HG02763 (cell line): ENCODE measurements at regions not wholly inside any gene's neighbourhood (a gene's known extent, or its start where the extent isn't known, plus 50 kb on each side); places are given as distances from the start of the nearest gene placed in this dataset.

ENCODE experiments used
- ATAC-seq: cut with Tn5 transposase; IDR thresholded peaks from one replicate; pipeline ENCODE4 v1.9.1; 2021; ENCODE audit warnings: mild to moderate bottlenecking, moderate library complexity; ENCODE audit not compliant: unreplicated experiment

DNA sequence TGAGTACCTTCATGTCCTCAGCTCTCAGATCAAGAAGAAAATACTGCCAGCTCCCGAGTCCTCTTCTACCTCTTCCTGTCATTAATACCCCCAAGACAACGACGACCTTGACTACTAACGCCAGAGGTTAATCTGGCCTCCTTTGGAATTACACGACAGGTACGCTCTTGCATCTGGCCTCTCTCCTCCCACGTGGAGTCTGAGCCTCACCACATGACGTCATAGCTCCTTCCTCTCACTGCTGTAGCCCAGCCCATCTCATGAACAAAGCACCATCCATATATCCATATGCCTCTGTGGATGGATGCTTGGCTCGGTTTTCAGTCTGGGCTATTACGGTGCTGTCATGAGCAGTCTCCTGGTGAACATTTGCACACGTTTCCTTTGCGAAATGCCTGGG lies 110.2 kb upstream of the TNRC6C start:
- no peak for ATAC-seq

DNA sequence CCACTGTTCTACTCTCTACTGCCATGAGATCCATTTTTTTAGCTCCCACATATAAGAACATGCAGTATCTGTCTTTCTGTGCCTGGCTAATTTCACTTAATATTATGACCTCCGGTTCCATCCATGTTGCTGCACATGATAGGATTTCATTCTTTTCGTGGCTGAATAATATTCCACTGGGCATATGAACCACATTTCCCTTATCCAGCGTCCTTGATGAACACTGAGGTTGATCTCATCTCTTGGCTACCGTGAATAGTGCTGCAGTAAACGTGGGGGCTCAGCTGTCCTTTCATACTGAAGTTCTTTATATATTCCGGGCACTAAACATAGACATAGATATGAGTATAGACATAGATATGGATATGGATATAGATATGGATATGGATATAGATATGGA lies 109.3 kb upstream of the TNRC6C start:
- ATAC-seq = no peak

DNA sequence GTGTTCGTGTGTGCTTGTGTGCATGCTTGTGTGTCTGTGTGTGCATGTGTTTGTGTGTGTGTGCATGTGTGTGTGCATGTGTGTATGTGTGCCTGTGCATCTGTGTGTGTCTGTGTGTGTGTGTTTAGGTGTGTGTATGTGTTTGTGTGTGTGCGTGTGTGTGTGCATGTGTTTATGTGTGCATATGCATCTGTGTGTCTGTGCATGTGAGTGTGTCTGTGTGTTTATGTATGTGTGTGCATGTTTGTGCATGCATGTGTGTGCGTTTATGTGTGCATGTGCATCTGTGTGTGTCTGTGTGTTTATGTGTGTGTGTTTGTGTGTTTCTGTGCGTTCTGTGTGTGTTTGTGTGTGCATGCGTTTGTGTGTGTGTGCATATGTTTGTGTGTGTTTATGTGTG lies 106.6 kb upstream of the TNRC6C start:
- no peak for ATAC-seq

DNA sequence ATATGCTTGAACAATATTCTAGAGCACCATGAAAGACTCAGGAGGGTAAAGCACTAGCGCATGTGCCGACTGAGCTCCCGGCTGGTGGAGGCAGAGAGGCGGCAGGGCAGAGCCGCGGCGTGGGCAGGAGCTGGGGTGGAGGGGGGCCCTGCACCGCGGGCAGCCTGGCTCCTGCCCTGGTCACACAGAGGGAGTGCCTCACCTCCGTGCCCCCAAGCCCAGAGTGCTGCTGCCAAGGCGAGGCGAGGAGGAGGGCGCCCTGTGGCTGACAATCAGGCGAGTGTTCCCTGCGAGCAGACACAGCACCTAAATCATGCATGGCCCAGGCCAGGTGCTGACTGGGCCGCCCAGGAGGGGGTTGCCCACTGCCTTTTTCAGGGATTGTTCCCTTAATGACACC lies 105.8 kb upstream of the TNRC6C start:
- ATAC-seq = no peak

DNA sequence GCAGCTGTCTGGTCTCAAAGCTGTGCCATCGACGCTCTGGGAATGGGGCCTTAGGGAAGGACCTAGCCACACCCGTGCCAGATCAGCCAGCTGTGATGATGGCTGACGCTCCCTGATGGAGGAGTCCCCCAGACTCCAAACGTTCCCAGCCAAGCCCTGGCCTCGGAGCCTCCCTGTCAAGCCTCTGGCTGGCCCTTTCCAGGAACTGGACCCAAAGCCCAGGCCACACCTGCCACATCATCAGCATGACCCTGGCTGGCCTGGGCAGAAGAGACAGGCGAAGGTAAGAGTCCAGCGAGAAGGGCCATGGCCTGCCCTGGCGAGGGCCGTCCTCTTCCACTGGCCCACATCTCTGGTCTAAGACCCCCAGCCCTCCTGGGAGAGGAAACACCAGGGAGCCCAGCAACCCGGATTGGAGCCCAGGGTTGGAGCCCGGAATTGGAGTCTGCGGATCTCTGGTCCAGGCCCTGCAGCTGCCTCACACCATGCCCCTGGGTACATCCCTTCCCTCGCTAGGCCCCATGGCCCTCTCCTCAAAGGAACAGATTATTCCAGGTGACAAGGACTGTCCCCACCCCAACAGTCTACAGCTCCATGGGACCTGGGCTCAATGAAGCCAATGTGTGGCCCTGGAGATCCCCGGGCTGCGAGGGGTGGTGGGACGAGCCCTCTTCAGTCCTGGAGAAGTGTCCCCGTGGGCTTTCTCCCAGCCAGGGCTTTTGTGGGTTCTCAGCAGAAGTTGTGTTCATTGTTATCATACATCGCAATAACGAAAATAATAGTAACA lies 105.1 kb upstream of the TNRC6C start:
- no peak for ATAC-seq

DNA sequence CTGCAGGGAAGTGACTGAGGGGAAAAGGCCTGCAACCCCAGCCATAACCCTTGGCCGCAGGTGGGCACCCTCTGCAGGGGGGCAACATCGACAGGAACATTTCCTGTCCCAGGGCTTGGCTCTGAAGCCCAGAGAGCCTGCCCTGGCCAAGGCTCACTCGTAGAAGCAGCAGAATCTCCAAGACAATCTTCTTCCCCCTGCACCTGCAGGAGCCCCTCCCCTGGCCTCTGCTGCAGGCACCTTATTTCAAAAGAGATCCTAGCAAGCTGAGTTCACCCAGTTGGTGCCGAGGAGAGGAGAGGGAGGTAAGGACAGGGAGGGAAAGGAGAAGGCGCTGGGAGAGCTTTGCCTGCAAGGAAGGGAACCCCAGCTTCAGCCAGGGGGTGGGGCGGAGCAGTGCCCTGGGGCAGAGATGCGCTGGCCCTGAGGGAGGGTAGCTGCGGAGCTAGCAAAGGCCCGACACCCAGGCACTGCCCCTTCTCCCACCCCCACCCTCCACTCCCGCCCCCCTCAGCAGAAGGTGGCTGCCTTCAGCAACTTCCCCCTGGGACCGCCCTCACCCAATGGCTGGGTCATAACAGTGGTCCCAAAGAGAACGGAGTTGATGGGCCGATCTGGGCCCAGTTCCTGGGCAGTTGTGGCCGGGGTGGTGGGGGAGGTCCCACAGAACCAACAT lies 104.3 kb upstream of the TNRC6C start:
- no peak for ATAC-seq

DNA sequence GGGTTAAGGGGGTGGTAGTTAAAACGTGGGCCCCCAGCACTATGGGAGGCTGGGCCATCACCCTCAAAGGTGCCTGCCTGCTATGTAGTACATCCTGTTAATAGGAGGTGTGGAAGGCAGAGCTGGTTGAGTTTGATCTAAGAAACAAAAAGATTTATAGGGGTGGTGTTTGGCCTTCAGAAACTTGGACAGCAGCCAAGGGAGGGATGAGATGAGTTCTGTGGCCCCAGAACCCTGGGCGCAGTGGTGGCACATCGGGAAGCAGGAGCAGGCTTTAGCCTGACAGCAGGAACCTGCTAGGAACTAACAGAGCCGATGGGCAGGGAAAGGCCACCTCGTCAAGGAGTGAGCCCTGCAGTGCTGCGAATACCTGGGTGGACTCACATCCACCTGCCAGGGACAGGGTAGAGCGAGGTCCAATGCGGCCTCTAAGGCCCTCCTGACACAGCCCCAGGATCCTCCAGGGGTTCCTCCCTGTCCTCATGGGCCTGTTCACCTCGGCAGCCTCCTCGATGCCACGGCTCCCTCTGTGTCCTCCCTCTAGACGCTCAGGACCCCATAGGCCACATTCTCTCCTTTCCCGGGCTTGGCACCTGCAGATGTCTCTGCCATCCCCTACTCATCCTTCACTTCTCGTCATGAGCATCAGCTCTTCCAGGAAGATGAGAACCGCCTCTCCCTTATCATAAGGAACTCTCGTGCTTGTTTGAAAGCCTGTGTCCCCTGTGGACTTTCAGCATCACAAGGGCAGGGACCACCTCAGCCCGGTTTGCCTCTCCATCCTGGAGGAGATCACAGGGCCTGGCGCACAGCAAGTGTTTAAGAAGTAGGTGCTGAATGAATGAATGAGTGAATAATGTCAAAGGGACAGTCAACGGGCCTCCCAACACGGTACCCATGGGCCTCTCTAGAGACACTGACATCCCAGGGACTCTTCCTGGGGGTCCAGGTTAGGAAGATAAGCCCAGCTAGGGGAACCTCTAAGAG lies 103.5 kb upstream of the TNRC6C start:
- ATAC-seq = no peak

DNA sequence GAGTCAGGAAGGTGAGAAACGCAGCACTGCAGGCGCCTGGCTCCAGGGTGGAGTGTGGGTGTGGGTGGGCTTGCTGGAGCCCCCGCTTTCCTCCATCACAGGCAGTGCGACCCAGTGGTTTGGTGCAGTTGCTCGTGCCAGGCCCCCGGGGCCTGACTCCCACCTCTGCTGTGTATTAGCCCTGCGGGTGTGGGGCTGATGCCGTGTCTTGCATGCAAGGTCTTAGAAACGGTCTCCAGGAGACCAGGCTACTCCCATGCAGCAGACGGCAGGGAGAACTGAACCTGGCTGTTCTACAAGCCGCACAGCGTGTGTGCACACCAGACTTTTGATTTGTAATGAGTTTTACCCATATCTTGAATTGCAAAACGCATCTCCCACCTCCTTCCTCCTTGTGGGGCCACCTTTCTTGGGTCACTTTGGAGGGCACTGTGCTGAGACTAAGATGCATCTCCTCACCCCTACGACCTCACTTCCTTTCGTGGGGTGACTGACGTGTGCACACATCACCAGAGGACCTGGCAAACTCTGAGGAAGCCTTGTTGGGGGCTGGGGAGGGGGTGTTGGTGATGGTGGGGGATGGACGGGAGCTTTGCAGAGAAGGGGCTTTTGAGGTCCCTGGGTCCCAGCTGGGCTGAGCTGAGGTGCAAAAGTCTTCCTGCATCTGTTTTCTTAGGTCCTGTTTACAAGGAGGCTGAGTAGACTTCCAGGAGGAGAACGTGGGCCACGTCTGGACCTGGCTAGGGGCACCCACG lies 101.8 kb upstream of the TNRC6C start:
- no peak for ATAC-seq

DNA sequence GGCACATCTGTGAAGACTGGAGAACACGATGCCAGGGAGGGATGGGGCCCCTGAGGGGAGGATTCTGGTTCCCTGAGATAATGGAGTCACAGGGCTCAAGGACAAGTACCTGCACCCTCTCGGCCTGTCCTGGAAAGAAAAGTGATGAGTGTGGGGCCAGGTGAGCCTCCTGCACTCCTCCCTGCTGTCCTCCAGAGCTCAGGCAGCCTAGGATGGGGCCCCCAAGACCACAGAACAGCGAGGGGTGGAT lies 101.3 kb upstream of the TNRC6C start:
- ATAC-seq = no peak

DNA sequence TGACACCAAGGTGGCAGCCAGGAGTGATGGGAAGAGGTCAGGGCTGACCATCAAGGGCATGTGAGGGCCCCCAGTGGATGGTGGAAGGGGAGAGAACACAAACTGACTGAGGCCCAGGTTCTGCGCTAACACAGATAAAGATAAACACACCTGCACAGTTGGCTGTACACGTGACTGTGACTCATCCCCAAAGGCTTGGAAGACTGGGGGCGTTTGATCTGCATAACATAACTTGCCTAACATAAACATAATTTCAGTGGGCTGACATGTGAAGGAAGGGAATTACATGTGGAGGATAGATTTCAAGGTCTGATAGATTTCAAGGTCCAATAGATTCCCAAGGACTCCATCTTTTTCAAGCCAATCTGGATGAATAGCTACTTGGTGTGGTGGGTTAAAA lies 100.9 kb upstream of the TNRC6C start:
- ATAC-seq = no peak

DNA sequence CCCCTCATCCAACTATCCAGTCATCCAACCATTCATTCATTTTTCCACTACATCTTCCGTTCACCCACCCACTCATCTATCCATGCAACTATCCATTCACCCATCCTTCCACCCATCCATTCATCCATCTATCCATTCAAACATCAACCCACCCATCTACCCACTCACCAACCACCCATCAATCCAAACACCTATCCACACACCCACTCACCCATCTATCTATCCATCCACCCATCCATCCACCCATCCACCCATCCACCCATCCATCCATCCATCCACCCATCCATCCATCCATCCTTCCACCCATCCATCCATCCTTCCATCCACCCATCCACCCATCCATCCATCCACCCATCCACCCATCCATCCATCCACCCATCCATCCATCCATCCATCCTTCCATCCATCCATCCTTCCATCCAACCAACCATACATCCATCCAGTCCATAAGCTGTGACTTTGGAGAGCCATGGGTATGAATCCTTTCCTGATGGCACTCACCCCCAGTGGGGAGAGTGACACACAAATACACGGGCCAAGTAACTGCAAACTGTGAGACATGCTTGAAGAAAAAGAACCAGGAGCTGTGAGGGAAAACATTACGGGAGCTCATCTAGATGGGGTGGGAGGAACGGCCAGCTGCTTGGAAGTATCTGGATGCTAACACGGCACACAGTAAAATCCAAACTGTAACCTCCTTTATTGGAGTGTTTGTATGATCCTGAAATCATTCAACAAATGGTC lies 100.0 kb upstream of the TNRC6C start:
- ATAC-seq = no peak

DNA sequence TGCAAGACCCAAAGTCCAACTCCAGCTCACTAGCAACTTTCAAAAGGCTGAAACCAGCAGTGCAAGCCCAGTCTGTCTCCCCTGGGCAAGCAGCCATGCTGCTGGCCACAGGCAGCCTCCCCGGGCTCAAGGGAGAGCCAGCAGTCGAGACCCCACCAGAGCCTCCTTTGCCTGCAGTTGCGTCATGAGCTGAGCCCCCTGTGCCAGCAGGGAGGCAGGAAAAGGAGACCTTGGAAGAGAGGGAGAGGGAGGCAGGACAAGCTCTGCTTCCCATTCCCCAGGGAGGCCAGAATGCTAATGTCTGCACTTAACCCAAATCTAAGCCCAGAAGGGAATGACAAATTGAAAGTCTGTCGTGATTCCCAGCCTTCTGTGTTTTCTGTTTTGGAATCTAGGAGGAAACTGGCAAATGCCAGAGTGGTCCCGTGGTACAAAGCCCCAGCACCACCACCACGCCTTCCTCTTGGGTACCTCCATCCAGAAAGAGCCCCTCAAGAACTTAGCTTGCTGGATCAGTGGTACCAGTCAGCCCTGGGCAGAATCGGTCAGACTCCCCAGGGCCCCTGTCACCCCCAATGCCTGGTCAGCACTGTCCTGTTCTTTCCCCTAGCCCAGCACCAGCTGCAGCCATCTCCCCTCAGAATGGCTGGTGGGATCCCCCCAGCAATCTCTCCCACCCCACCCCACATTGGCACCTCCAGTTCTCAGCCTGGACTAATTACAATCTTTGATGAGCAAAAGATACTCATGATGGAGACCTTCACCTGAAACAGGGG lies 99.3 kb upstream of the TNRC6C start:
- no peak for ATAC-seq

DNA sequence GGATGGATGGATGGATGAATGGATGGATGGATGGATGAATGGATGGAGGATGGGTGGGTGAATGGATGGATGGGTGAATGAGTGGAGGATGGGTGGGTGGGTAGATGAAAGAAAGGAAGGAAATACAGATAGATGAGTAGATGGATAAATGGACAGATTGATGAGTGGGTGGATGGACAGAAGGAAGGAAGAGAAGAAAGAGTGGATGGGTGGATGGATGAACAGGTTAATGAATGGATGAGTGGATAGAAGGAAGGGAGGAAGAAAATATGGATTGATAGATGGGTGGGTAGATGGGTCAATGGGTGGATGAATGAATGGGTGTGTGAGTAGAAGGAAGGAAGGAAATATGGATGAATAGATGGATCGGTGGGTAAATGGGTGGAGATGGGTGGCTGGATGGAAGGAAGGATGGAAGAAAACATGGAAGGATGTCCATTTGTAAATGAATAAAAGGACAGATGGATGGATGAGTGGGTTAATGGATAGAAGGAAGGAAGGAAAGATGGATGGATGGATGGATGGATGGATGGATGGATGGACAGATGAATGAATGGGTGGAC lies 97.3 kb upstream of the TNRC6C start:
- ATAC-seq = no peak

DNA sequence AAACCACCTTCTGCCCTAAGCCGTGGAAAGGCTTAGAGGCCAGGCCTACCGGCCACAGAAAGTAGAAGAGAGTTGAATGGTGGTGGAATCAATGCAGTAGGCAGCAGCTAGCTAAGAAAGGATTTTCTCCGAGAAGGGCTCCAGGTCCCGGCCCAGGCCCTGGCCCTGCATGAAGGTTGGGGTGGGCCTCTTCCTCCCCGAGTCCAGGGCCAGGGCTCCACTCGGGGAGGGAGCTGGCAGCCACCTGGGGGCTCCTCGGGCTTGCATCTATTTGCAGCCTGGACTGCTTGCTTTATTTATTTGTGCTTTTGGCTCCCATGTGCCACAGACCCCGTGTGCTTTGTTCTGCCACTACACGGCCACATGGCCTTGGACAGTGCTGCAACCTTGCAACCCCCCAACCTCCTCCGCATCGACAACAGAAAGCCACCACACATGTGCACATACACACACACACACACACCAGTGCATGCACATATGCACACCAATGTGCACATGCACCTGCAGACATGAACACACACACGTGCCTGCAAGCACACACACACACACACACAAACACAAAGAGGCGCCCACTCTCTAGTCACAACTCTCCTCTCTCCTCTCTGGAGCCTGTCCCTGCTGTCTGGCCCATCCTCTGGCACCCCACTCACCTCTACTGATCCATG lies 96.4 kb upstream of the TNRC6C start:
- ATAC-seq = no peak

DNA sequence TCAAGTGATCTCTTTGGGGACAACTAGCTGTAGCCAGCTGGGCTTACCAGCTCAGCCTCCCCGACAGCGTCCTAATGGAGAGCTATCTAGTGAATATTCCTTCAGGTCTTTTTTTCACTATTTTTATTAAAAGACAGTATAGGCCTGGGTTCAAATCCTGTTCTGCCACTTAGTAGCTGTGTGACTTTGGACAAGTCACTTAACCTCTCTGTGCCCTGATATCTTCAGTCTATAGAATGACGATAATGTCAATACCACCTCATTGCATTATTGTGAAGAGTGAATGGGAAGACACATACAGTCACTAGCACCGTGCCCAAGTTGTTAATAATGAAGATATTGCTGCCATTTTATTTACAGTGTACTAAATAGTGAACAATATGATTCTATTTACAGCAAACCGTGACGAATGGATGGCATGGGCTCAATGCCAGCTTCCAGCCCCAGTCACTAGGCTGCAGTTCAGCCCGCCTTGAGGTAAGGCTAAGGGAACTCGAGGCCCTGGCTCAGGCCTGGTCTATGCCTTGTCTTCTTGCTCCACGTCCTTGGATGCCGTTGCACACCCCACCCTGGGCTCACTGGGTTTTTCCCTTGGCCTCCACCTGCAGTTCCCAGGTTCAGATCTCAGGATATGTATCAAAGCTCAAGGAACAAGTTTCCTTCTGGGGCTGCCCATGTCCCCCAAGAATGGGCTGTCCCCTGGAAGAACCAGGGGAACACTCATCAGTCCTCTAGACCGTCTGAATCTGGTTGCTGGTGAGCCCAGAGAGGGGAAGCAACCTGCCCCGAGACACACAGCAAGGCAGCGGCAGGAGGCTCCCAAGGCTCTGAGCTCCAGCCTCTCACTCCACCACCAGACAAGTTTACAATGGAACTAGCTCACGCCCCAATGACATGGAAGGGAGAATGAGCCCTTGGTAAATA lies 95.4 kb upstream of the TNRC6C start:
- no peak for ATAC-seq

DNA sequence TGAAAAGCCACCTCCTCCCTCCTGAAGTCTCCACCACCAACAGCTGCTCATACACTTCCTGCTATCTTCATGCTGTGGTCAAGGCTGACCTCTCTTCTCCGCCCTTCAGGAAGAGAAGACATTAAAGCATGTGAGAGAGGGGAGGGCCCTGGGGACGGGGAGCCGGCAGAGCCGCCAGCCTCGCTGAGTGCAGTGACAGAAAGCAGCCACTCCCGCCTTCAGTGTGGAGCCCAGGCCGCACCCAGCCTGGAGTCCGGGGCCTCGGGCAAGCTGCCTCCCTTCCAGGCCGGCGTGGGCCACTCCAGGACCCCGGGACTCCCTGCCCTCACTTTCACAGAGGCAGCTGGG lies 94.7 kb upstream of the TNRC6C start:
- no peak for ATAC-seq

DNA sequence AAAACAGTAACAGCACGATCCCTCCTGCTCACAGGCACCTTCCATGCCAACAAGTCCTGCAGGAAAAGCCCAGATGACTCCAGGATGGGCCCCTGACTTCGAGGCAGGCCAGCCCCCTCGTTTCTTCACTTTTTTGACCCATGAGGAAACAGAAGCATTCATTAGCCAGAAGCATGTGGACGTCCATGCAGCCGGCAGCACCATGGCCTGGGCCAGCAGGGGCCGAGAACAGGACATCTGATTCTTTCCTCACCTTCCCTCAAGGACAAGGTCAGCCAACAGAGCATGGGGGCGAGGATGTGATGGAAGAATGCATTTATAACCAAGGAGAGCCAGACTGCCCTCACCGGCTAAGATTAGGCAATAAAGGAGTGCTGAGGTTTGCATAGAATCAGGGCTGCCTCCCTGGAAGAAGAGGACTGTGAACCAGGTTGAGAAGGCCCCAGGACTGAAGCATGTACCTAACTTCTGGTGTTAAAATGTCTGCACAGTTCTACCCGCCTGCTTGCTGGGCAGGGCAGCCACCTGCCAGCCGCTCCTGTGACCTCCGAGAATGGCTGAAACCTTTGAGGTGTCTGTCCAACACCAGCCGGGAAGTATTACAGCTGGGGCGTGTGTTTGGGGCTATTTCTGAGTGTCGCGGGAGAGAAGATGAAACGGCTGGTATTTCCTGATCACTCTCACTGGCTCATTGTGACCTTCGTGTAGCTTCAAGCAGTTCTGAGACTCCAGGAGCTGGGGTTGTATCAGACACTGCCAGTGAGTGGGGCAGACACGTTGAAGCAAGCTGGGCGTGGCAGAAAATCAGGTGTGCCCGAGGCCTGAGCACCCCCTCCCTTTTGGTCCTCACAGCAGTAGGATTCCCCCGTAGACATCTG lies 94.0 kb upstream of the TNRC6C start:
- no peak for ATAC-seq
